ENCODE measurements at regions not wholly inside any gene's neighbourhood (a gene's known extent, or its start where the extent isn't known, plus 50 kb on each side); places are given as distances from the start of the nearest gene placed in this dataset.

DNA sequence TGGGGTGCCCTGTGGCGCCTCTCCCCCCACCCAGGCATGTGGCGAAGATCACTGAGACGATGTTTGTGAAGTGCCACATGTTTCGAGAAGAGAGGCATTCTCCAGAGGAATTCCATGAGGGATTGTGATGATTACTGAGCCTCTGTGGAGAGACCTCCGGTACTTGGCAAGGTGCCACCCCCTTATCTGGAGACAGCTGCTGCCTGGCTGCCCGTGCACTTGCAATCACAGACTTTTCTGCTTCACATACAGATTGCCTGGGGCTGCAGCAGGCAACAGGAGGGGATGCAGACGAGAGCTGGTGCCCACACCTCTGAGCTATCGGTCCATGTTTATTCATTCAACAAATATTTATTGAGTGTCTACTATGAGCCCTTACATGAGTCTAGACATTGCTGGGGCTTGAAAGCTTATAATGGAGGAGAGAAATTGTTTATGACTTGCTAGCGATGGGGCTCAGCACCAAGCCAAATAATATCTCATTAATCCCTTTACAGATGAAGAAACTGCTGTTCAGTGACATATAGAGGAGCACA lies 317.2 kb upstream of the ZFHX3 start:
- Mint-ChIP-seq H3K9me3 (no peaks in the 10 kb centered on the region), H3K36me3 (ENCODE audit: low read depth) (no peaks in the 10 kb centered on the region), H3K4me1 (ENCODE audit: low read depth) (no peaks in the 10 kb centered on the region), H3K4me3 (no peak overlapping the region), H3K27ac (no peak overlapping the region), H3K27me3 (ENCODE audit: low read depth) (no peaks in the 10 kb centered on the region)

DNA sequence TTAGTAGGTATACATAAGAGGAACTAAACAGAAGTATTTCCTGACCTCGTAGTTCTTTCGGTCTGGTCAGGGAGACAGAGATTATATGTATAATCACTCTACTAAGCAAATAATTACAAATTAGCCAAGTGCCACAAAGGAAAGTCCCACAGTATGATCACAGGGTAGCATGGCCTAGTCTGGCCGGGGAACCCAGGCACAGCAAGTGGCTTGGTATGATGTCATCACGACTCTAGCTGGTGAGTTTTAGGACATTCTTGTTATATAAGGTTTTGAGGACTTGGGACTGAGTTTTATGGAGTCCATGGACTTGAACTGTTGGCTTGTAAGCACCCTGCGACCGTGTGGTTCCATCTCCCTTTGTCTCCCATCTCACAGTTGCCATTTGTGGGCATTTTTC lies 316.5 kb upstream of the ZFHX3 start:
- no peaks in the 10 kb centered on the region for H3K36me3 Mint-ChIP-seq (ENCODE audit: low read depth)
- H3K9me3 Mint-ChIP-seq: no peaks in the 10 kb centered on the region
- no peak overlapping the region for H3K27ac Mint-ChIP-seq
- H3K4me3 Mint-ChIP-seq: no peak overlapping the region
- H3K4me1 Mint-ChIP-seq (ENCODE audit: low read depth): no peaks in the 10 kb centered on the region
- H3K27me3 Mint-ChIP-seq (ENCODE audit: low read depth): no peaks in the 10 kb centered on the region

GRCh38 chr16:73361061-73361460 lies 313.1 kb upstream of the ZFHX3 start:
- Mint-ChIP-seq H3K4me3 (no peak overlapping the region), H3K27ac (no peak overlapping the region)

DNA sequence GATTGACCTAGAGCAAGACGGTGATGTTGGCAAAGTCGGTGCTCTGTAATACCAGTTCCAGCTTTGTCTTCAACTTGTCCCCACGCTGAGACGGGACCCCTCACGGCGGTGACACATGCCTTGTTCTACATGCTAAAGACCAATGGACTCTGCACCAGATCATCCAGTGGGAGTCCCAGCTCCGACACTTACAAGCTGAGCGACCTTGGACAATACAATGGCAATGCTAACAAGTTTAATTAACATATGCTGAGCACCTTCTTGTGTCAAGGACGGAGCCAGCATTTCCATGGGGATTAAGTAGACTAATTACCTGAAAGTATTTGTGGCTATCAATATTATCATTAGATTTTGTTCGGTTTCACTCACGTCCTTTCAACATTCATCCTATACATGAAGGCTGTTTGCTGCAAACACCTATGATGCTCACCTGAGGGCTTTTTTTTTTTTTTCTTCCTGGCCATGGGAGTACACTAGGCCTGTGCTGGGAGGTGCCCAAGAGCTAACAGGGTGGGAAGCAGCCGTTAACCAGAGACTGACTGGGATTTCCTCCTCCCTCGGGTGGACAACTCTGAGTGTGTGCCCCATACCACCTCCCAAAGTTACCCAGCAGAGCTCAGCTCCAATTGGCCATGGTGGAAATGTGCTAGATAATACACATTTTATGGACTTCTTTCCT lies 308.6 kb upstream of the ZFHX3 start:
- Mint-ChIP-seq H3K27me3 (ENCODE audit: low read depth) (no peaks in the 10 kb centered on the region), H3K9me3 (peaks cover 2% of the 10 kb centered on the region), H3K4me1 (ENCODE audit: low read depth) (no peaks in the 10 kb centered on the region), H3K36me3 (ENCODE audit: low read depth) (no peaks in the 10 kb centered on the region), H3K27ac (no peak overlapping the region), H3K4me3 (no peak overlapping the region)

More at GRCh38 chr16:73361061-73361460, 313.1 kb upstream of the ZFHX3 start:
- H3K4me1 Mint-ChIP-seq (ENCODE audit: low read depth): no peaks in the 10 kb centered on the region
- no peaks in the 10 kb centered on the region for H3K27me3 Mint-ChIP-seq (ENCODE audit: low read depth)
- no peaks in the 10 kb centered on the region for H3K36me3 Mint-ChIP-seq (ENCODE audit: low read depth)
- no peaks in the 10 kb centered on the region for H3K9me3 Mint-ChIP-seq

- H3K4me1 Mint-ChIP-seq (ENCODE audit: low read depth): no peaks in the 10 kb centered on the region
- no peaks in the 10 kb centered on the region for H3K36me3 Mint-ChIP-seq (ENCODE audit: low read depth)
These were observed 308.1 kb upstream of the ZFHX3 start for GRCh38 chr16:73355981-73356380.

DNA sequence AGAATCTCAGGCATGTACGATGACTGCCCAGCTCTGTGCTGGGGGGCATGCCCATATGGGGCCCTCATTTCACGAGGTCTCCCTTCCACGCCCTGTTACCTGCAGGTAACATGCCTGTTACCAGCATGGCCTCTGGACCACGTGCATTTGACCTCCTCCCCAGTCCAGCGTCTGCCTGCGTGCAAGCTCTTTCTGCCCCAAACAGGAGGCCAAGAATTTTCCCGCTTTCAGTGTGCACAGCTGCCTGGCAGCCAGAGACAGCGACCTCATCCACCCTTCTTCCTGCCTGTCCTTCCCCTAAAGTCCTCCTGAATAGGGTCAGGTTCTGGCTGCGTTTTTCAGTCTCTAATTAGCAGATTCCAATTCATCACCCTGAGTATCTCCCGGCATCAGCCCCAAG lies 306.5 kb upstream of the ZFHX3 start:
- Mint-ChIP-seq H3K9me3 (peaks cover 3% of the 10 kb centered on the region), H3K27ac (no peak overlapping the region), H3K36me3 (ENCODE audit: low read depth) (no peaks in the 10 kb centered on the region)

More at GRCh38 chr16:73355981-73356380, 308.1 kb upstream of the ZFHX3 start:
- Mint-ChIP-seq H3K4me3 (no peak overlapping the region), H3K27me3 (ENCODE audit: low read depth) (no peaks in the 10 kb centered on the region), H3K27ac (no peak overlapping the region), H3K9me3 (peaks cover 3% of the 10 kb centered on the region)

GRCh38 chr16:73350707-73351452 lies 303.0 kb upstream of the ZFHX3 start:
- Mint-ChIP-seq H3K27me3 (ENCODE audit: low read depth) (no peaks in the 10 kb centered on the region), H3K27ac (no peak overlapping the region), H3K9me3 (peaks cover 3% of the 10 kb centered on the region), H3K4me3 (no peak overlapping the region), H3K36me3 (ENCODE audit: low read depth) (no peaks in the 10 kb centered on the region), H3K4me1 (ENCODE audit: low read depth) (no peaks in the 10 kb centered on the region)

More for the DNA sequence above, 306.5 kb upstream of the ZFHX3 start:
- no peak overlapping the region for H3K4me3 Mint-ChIP-seq
- no peaks in the 10 kb centered on the region for H3K4me1 Mint-ChIP-seq (ENCODE audit: low read depth)
- H3K27me3 Mint-ChIP-seq (ENCODE audit: low read depth): no peaks in the 10 kb centered on the region

GRCh38 chr16:73347500-73348375 lies 299.8 kb upstream of the ZFHX3 start:
- H3K4me1 Mint-ChIP-seq (ENCODE audit: low read depth): no peaks in the 10 kb centered on the region
- H3K9me3 Mint-ChIP-seq: peaks cover 3% of the 10 kb centered on the region
- H3K36me3 Mint-ChIP-seq (ENCODE audit: low read depth): no peaks in the 10 kb centered on the region
- no peaks in the 10 kb centered on the region for H3K27me3 Mint-ChIP-seq (ENCODE audit: low read depth)
- H3K27ac Mint-ChIP-seq: no peak overlapping the region
- no peak overlapping the region for H3K4me3 Mint-ChIP-seq

- no peak overlapping the region for H3K27ac Mint-ChIP-seq
- H3K27me3 Mint-ChIP-seq (ENCODE audit: low read depth): no peaks in the 10 kb centered on the region
- H3K9me3 Mint-ChIP-seq: no peaks in the 10 kb centered on the region
- H3K36me3 Mint-ChIP-seq (ENCODE audit: low read depth): no peaks in the 10 kb centered on the region
- H3K4me3 Mint-ChIP-seq: no peak overlapping the region
- no peaks in the 10 kb centered on the region for H3K4me1 Mint-ChIP-seq (ENCODE audit: low read depth)
These were observed 291.9 kb upstream of the ZFHX3 start for GRCh38 chr16:73339821-73340220.

GRCh38 chr16:73337373-73338296 lies 289.7 kb upstream of the ZFHX3 start:
- H3K27ac Mint-ChIP-seq: no peak overlapping the region
- no peaks in the 10 kb centered on the region for H3K4me1 Mint-ChIP-seq (ENCODE audit: low read depth)
- no peaks in the 10 kb centered on the region for H3K36me3 Mint-ChIP-seq (ENCODE audit: low read depth)
- no peaks in the 10 kb centered on the region for H3K27me3 Mint-ChIP-seq (ENCODE audit: low read depth)
- no peak overlapping the region for H3K4me3 Mint-ChIP-seq
- H3K9me3 Mint-ChIP-seq: no peaks in the 10 kb centered on the region

- H3K4me3 Mint-ChIP-seq: no peak overlapping the region
- H3K27me3 Mint-ChIP-seq (ENCODE audit: low read depth): no peaks in the 10 kb centered on the region
- H3K27ac Mint-ChIP-seq: no peak overlapping the region
- no peaks in the 10 kb centered on the region for H3K4me1 Mint-ChIP-seq (ENCODE audit: low read depth)
- no peaks in the 10 kb centered on the region for H3K36me3 Mint-ChIP-seq (ENCODE audit: low read depth)
- no peaks in the 10 kb centered on the region for H3K9me3 Mint-ChIP-seq
These were observed 281.7 kb upstream of the ZFHX3 start for GRCh38 chr16:73329358-73330286.

DNA sequence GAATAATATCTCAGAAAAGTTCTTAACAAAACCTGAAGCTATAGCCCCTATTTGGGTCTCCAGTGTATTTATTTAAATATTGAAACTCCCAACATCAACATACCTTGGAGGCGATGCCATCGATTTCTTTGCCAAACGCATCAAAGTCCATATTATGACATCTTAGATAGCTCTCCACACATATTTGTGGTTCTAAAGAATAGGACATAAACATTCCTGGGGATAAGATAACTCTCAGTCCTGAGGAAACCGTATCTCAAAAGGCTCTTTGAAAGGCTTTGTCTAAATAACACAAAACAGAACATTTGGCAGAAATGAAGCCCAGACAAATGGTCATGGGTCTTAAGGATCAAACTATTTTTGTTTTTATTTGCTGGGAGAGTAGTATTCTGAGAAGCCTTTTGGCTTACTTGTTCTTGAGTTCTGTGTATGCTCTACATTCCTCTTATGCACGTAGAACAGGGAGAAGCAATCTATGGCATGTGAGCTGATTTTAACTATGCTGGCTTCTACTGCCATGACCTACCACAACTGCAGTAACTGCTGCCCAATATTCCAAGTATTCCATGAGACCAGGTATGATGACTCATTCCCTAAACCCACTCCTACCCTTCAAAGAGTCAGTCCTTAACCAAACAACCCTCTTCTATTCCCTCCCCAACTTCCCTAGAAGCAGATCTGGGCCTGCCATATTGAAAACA lies 279.0 kb upstream of the ZFHX3 start:
- Mint-ChIP-seq H3K9me3 (no peaks in the 10 kb centered on the region), H3K4me3 (no peak overlapping the region), H3K4me1 (ENCODE audit: low read depth) (no peaks in the 10 kb centered on the region), H3K36me3 (ENCODE audit: low read depth) (no peaks in the 10 kb centered on the region), H3K27ac (no peak overlapping the region), H3K27me3 (ENCODE audit: low read depth) (no peaks in the 10 kb centered on the region)
